Activated CD4-positive, alpha-beta T cell treated with anti-CD3 and anti-CD28 coated beads, Interleukin-2, amount 50 U/mL, for 48 hours (primary cell): ENCODE measurements at regions not wholly inside any gene's neighbourhood (a gene's known extent, or its start where the extent isn't known, plus 50 kb on each side); places are given as distances from the start of the nearest gene placed in this dataset.
A peak's percentile ranks its signal among the peaks of the same experiment; 100 is the strongest.
"Not testable (repeated sequence)": the region's sequence is repeated elsewhere in the genome, so short reads cannot be mapped to it uniquely, and the experiment has no call there.

ENCODE experiments used
- DNase-seq, 2 experiments: peaks; one replicate each; pipeline ENCODE4 v3.0.0-alpha.2; 2020

DNA sequence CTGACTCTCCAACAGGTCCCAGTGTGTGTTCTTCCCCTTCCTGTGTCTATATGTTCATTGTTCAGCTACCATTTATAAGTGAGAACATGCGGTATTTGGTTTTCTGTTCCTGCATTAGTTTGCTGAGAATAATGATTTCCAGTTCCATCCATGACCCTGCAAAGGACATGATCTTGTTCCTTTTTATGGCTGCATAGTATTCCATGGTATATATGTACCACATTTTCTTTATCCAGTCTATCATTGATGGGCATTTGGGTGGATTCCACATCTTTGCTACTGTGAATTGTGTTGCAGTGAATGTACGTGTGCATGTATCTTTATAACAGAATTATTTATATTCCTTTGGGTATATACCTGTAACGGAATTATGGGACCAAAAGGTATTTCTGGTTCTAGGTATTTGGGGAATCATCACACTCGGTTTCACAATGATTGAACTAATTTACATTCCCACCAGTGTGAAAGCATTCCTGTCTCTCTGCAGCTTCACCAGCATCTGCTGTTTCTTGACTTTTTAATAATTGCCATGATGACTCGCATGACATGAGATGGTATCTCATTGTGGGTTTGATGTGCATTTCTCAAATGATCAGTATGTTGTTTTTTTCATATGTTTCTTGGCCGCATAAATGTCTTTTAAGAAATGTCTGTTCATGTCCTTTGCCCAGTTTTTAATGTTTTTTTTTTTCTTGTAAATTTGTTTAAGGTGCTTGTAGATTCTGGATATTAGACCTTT lies 60.2 kb downstream of the LSMEM1 start:
- no peak for DNase-seq

DNA sequence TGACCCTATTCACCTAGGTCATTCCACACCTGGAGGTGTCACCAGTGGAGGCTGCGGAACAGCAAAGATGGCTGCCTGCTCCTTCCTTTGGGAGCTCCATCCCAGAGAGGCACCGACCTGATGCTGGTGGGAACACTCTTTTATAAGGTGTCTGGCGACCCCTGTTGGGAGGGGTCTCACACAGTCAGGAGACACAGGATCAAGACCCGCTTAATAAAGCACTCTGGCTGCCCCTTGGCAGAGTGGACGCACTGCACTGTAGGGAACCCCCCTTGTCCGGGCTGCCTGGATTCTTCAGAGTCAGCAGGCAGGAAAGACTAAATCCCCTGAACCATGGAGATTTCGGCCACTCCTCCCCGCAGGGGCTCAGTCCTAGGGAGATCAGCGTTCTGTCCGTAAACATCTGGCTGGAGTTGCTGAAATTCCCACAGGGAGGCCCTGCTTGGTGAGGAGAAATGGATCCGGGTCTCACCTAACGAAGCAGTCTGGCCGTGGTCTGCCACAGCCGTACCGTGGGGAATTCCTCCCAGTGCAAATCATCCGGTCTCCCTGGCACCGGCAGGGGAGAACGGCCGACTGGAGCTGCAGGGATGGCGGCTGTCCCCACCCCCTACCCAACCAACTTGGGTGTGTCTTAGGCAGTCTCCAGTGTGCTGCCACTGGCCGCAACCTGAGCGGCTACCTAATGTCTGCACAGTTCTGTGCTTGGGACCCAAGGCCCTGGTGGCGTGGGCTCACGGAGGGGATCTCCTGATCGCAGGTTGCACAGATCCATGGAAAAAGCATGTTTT lies 66.1 kb downstream of the LSMEM1 start:
- DNase-seq, result no peak

DNA sequence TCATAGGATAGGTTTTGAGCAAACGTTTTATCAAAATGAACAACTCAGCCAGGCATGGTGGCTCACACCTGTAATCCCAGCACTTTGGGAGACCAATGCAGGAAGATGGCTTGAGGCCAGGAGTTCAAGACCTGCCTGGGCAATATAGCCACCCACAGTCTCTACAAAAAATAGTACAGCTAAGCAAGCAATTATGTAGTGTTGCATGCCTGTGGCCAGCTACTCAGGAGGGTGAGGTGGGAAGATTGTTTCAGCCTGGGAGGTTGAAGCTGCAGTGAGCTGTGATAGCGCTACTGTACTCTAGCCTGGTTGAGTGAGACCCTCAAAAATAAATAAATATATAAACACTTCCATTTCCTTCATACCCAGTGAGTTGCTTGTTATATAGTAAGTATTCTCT lies 67.1 kb downstream of the LSMEM1 start:
- no peak for DNase-seq

DNA sequence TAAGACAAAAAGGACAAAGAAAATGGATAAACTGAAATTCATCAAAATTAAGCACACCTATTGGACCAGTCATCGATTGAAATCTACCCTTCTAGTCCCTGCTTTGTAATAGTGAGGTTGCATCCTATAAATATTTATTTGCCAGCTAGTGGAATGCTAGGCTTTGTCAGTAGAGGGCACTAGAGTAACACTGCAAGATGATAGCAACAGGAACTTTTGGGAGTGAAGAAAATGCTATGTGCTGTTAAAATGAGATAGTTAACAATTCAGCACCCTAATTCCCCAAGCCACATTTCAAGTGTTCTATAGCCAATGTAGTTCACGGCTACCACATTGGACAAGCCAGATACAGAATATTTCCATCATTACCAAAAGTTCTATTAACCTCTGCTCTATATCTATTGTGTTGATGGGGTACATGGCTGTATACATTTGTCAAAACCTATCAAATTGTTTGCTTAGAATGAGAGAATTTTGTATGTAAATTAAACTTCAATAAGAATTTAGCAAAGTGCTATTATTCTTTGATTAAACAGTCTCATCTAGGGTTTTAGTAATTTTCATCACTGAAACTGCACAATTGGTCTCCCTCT lies 69.8 kb downstream of the LSMEM1 start:
- no peak for DNase-seq

DNA sequence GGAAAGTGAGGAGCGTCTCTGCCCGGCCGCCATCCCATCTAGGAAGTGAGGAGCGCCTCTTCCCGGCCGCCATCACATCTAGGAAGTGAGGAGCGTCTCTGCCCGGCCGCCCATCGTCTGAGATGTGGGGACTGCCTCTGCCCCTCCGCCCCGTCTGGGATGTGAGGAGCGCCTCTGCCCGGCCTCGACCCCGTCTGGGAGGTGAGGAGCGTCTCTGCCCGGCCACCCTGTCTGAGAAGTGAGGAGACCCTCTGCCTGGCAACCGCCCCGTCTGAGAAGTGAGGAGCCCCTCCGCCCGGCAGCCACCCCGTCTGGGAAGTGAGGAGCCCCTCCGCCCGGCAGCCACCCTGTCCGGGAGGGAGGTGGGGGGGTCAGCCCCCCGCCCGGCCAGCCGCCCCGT lies 70.7 kb downstream of the LSMEM1 start:
- DNase-seq, result not testable (repeated sequence)

DNA sequence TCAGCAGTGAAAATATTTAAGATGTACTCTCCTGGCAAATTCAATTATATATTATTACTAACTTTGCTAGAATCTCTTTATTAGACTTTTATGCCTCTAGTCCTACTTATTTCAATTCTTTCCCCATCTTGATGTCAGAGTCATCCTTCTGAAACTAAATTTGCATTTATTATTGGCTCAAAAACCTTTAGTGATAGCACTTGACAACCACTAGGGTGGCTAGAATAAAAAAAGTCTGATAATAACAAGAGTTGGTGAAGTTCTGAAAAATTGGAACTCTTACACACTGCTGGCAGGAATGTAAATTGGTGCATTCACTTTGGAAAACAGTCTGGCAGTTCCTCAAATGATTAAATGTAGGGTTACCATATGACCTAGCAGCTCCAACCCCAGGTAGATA lies 73.8 kb downstream of the LSMEM1 start:
- no peak for DNase-seq

DNA sequence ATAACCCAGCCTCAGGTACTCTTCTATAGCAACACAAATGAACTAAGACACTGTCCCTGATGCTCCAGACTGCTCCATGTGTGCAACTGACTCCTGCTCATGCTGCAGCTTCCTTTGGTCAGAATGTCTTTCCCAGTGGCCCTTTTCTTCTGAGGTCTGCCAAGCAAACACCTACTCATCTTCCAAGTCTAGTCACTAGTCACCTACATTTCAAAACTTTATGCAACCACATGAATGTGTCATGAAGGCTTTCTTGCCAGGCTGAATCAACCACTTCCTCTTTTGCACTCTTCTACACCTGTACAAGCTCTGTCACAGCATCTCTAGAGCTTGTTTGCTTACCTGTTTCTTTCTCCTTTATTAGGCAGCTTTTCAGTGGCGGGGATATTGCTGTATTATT lies 75.8 kb downstream of the LSMEM1 start:
- peak in 1 of 2 experiments; percentile 15 for DNase-seq

DNA sequence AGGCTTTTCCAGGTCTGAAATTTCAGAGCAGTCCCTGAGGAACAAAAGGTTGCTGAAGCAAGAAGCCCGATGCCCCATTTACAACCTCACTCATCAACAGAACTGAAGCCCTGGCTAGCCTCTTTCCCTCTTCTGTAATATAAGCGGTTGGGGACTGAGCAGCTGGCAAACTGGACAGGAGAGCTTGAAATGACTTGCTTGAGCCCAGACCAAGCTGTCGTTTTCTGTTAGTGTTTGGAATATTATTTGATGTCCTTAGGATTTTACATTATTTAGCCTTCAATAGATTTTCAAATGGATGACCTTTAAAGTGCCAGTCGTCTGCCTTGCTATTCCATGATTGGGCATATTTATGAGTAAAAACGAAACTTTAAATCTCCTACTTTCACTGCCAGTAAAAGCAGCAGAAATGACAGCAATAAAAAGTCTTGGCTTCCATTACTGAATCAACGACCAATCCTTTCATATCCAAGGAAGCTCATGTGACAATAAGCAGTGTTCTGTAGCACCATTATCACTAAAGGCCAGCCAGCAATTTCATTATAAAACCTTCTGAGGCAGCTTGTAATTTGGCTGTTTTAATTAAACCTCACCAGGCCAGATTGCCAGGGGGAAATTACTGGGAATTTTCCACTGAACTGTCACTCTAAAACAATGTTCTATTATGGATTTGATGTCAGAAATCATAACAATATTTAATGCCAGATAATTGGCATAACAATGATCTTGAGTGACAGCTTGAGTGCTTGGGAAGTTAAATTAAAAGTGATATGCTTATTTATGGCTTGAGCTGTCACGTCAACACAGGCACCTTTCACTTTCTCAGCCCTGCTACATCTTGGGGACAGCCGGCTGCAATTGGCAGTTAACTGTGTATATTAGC lies 85.9 kb downstream of the LSMEM1 start:
- DNase-seq, result no peak

DNA sequence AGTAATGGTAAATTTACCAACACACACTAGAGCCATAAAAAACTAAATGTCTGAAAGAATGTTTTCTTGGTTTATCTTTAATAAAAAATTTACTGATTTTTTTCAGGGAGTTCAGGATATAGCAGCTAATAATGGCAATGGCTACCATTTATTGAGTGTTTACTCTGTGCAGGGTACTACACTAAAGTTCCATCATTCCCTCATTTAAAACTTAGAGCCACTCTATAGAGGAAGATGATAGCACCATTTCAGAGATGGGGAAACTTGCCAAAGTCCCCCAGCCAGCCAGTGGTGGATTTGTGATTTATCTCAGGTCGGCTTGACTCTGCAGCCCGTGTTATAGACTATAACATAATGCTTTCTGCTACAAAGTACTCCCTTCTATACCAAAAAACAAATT lies 86.6 kb downstream of the LSMEM1 start:
- DNase-seq, result no peak

DNA sequence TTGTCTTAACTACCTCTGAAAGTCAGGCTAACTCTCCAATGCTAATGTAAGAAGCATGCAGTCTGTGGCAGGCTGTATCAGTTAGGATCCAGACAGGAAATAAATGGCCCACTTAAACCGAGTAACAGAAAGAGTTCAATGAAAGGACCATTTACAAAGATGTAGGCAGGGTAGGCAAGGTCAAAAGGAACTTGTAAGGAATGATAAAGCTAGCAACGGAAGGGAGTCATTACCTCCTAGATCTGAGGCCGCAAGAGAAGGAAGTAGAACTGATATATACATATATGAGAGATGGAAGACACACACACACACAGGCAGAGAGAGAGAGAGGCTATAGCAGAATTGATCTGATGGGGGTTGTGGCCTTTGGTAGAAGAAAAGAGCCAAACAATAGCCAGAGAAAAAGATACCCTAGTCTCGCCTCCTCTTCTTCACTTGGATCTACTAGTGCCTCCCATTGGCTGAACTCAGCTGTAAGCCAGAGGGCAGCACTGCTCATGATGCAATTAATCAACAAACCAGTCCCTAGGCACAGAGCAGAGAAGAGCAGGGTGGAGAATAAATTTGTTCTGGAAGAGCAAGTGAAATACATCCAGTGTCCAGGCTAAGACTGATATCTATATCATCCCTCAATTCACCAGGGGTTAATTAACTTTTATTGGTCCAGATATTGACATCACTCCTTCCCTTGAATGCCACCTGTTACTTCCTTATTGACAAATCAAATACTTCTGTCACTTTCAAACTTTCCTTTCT lies 91.2 kb downstream of the LSMEM1 start:
- DNase-seq, result no peak

DNA sequence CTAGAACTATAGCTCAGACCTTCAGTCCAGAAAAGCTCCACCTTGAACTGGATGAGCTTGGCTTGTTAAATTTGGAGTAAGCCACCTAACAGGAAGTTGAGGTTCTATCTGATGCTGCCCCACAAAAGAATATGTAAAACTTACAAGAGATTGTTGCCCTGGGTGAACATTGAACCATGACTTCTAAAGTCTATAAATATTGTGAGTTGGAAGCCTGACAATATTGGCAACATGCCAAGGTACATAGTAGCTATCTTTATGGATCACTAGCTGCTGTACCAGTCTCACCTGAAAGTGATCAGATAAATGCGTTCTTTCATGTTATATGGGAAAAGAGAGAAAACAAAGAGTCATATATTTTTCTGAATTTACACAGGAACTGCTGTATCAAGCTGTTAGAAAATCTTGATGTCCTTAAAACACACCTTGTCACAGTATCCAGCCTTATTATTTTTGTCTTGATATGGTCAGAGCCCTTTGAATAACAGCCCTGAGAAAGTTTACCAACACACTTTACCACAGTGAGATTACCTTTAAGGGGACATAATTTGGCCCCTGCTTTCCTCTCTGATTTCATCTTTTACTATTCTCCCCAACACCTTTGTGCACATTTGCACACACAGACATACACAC lies 92.0 kb downstream of the LSMEM1 start:
- DNase-seq, result no peak

DNA sequence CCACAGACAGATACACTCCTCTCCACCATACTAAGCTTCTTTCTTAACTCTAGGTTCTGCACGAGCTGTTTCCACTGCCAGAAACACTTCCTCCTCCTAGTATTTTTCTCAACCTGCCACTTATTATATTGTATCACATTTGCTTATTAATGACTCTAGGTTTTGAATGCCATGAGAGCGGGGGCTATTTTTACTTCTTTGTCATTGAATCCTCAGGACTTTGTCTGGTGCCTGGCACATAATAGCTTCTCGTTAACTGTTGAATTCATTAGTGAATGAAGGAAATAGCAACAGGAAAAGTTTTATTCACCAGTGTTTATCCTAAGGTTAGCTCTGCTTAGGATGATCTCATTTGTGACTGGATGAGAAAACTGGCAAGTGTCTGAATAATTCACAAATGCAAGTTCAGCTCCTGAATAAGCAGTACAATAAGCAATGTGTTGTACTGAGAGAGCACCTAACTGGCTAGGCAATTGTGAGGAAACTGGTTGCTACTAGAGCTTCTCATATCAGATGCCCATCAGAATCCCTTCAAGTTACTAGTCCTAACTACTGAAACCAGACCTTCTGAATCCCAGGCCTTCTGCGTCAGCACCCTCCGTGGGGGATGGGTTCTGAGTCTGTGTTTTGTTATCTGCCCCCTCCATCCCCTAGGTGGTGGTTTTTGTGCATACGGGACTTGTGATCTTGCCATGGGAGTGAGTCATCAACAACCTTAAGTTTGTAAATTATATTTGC lies 92.7 kb downstream of the LSMEM1 start:
- no peak for DNase-seq

DNA sequence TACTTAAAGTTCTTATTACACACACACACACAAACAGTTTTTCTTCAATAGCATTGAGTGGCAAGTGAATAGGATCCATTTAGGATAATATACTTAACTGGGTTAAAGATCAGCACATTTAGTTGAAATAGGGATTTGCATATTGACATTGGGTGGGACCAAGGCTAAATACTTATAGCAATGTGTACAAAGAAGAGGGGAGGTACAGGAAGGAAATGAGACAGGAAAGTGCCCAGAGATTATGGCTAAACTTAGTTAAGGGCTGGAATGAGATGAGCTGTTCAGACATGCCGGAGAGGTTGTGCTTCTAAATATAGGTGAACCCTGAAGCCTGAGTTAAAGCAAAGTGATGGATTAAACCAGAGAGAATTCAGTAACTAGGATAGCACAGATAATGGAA lies 95.1 kb downstream of the LSMEM1 start:
- no peak for DNase-seq

DNA sequence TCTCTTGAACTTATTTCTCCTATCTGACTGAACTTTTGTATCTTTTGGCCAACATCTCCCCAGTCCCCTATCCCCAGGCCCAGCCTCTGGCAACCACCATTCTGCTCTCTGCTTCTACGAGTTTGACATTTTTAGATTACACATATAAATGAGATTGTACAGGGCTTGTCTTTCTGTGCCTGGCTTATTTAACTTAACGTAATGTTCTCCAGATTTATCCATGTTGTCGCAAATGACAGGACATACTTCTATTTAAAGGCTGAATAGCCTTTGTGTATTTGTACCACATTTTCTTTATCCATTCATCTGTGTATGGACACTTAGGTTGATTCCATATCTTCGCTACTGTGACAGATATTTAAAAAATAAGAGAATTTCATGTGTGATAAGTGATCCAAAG lies 98.6 kb downstream of the LSMEM1 start:
- DNase-seq, result no peak

DNA sequence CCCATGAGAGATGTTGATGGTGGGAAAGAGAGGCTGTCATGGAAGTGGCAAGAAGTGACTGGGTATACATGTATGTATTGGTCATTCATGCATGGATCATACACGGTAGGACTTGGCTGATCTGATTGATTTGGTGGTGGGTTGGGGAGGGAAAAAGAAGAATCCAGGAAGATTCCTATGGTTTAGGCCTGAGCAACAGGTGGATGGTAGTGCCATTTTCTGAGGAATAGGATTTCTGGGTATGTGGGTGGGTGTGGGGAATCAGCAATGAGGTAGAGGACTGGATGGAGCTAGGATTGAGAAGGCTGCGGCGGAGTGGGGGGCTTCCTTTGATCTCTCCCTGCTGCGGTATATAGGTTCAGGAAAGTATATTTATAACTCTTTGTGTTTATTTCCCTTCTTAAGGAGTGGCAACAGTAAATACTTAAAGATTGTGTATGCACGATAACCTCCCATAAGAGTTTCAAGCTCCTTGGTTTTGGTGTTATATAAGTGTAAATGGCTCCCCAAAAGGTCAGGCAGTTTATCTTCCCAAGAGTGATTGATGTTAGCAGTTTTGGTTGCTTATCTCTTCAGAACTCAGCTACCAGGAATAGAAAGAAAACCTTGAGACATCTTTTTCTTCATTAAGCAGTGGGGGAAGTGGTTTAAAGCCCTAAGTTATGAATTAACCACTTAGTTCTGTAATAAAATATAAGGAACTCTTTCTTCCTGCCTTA lies 100.1 kb downstream of the LSMEM1 start:
- no peak for DNase-seq

DNA sequence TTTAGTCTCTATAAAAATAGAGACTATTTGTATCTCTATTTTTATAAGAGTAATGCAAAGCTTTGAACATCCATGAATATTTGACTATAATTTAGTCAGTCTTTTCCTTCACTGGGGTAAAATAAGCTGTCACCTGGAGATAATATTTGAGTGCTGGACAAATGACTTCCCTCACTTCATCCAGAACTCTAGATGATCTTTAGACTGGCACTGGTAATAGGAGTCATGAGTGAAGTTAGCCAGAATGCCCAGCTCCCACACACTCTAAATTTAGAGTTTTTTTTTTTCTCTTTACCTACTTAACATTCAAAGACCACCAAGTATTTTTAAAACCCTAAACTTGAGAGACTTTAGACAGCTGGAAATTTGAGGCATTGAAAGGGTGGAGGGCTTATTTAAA lies 100.7 kb downstream of the LSMEM1 start:
- no peak for DNase-seq

DNA sequence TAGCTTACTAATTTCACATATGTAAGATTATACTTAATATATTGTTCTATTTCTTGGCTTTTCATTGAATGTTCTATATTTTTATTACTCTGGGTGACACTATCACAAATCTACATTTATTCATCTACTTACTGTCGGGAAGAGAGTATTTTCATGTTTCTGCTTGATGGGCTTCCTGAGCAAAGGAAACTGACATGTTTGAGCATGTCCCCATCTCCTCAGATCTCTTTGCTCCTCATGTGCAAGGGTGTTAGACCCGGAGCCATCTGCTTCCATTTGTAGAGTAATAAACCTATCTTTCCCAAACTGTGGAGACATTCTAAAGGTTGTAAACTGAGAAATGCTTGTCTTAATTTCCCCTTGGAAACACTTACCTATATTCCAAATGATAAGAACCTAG lies 103.5 kb downstream of the LSMEM1 start:
- DNase-seq, result no peak

DNA sequence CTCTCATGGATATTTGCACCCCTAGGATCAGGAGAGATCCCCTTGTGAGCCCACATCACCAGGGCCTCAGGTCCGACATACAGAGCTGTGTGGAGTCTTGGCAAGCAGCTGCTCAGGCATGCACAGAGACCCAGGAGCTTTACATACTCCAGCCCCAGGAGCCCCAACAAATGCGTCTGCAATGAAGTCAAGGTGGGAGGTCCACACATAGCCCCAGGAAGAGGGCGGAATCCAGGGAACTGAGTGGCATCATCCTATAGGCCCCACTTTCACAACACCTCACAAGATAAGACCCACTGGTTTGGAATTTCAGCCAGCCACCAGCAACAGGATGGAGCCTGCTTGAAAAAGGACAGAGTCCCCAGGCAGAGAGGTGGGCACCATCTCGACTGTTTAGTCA lies 106.7 kb downstream of the LSMEM1 start:
- DNase-seq, result no peak

DNA sequence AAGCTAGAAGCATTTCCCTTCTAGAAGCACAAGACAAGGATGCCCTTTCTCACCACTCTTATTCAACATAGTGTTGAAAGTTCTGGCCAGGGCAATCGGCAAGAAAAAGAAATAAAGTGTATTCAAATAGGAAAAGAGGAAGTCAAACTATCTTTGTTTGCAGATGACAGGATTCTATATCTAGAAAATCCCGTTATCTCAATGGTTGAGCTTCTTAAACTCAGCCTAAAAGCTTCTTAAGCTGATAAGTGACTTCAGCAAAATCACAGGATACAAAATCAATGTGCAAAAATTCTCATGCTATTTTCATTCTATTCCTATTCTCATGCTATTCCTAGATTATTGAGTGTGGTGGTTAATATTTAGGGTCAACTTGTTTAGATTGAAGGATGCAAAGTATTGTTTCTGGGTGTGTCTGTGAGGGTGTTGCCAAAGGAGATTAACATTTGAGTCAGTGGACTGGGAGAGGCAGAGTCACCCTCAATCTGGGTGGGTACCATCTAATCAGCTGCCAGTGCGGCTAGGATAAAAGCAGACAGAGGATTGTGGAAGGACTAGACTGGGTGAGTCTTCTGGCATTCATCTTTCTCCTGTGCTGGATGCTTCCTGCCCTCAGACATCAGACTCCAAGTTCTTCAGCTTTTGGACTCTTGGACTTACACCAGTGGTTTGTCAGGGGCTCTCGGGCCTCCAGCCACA lies 111.9 kb downstream of the LSMEM1 start:
- not testable (repeated sequence) for DNase-seq

DNA sequence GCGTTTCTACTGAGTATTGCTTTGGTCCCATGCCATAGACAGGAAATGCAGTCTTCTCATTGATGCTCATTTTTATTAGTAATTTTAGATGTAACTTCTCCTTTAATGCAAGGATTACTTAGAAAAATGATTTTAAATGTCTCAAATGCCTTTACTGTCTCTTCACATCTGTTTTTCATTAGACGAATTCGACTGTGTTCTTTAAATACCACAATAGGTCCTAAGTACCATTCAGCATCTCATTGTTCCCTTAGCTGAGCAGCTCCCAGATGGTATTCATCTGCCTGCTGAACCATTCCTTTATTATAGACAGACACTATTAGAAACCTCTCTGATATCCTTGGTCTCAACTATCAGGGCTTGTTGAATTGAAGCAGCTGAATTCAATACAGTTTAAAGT lies 113.6 kb downstream of the LSMEM1 start:
- DNase-seq, result no peak
